ENCODE measurements at regions not wholly inside any gene's neighbourhood (a gene's known extent, or its start where the extent isn't known, plus 50 kb on each side); places are given as distances from the start of the nearest gene placed in this dataset.

DNA sequence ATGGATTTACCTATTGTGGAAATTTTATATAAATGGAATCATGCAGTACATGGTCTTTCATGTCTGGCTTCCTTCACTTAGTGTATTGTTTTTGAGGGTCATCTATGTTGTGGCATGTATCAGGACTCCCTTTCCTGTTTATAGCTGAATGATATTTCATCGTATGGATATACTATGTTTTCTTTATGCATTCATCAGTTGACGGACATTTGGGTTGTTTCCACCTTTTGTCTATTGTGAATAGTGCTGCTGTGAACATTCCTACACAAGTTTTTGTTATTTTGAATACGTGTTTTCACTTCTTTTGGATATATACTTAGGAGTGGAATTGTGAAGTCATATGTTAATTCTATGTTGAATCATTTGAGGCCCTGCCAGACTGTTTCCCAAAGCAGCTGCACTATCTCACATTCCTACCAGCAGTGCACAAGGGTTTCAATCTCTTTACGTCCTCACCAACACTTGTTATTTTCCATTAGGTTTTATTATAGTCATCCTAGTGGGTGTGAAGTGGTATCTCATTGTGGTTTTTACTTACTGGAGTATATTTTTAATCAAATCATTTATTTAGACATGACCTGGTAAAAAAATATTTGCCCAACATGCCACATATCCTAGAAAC is 262.7 kb downstream of the DLEU7 start:
- H4K5ac ChIP-seq (ENCODE audit: insufficient read length, low read depth, low read length), result no peak overlapping the region
- no peak overlapping the region for H3K9ac ChIP-seq (ENCODE audit: extremely low read depth, insufficient read length, low read length)
- H3K27ac Mint-ChIP-seq, result no peak overlapping the region
- no peaks in the 10 kb centered on the region for H3K79me1 ChIP-seq (ENCODE audit: insufficient read depth, low read depth, low read length, poor library complexity, severe bottlenecking)
- H3K23ac ChIP-seq (ENCODE audit: insufficient read length, low read depth, low read length), result no peak overlapping the region
- no peak overlapping the region for H3K56ac ChIP-seq (ENCODE audit: insufficient read length, low read depth, low read length)
- H3K4me1 ChIP-seq (ENCODE audit: insufficient read depth, low read length), result peaks cover 2% of the 10 kb centered on the region
- no peak overlapping the region for H2AFZ ChIP-seq (ENCODE audit: low read length)
- no peak overlapping the region for H2BK12ac ChIP-seq (ENCODE audit: insufficient read length, low read depth, low read length)
- H3K4me3 Mint-ChIP-seq, result no peak overlapping the region
- no peak overlapping the region for H2BK120ac ChIP-seq (ENCODE audit: low read depth, low read length, poor library complexity, severe bottlenecking)
- H2BK15ac ChIP-seq (ENCODE audit: low read depth, low read length), result no peak overlapping the region
- H3K36me3 Mint-ChIP-seq (ENCODE audit: insufficient read depth in 1 of 3, low read depth in 3 of 3), result peaks cover 0 to 5% (median 0%) of the 10 kb centered on the region in 3 experiments; a peak in 1 of 7 replicates
- TF ChIP-seq, protein P1, sequence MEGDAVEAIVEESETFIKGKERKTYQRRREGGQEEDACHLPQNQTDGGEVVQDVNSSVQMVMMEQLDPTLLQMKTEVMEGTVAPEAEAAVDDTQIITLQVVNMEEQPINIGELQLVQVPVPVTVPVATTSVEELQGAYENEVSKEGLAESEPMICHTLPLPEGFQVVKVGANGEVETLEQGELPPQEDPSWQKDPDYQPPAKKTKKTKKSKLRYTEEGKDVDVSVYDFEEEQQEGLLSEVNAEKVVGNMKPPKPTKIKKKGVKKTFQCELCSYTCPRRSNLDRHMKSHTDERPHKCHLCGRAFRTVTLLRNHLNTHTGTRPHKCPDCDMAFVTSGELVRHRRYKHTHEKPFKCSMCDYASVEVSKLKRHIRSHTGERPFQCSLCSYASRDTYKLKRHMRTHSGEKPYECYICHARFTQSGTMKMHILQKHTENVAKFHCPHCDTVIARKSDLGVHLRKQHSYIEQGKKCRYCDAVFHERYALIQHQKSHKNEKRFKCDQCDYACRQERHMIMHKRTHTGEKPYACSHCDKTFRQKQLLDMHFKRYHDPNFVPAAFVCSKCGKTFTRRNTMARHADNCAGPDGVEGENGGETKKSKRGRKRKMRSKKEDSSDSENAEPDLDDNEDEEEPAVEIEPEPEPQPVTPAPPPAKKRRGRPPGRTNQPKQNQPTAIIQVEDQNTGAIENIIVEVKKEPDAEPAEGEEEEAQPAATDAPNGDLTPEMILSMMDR (conservative IDR thresholded peaks at IDR 0.05), result no peak
- H3K27ac ChIP-seq (ENCODE audit: insufficient read length, low read depth, low read length), result no peak overlapping the region
- H2BK20ac ChIP-seq (ENCODE audit: low read depth, low read length, poor library complexity, severe bottlenecking), result no peak overlapping the region
- no peak overlapping the region for H3K4me2 ChIP-seq (ENCODE audit: insufficient read depth, insufficient read length, low read length)
- H3K9me3 Mint-ChIP-seq, result no peaks in the 10 kb centered on the region; a peak in 1 of 5 replicates
- H4K91ac ChIP-seq (ENCODE audit: insufficient read length, low read depth, low read length), result no peak overlapping the region
- no peak overlapping the region for H2BK5ac ChIP-seq (ENCODE audit: insufficient read length, low read length)
- H3K4me1 Mint-ChIP-seq, result peaks cover 17 to 22% of the 10 kb centered on the region in 2 experiments
- H2AK5ac ChIP-seq (ENCODE audit: insufficient read length, low read length), result no peak overlapping the region
- no peaks in the 10 kb centered on the region for H3K9me3 ChIP-seq (ENCODE audit: control insufficient read depth, low read depth, low read length)
- WGBS (ENCODE audit: extremely low coverage, insufficient read length, low lambda C conversion rate), result no CpG with 5 or more reads among the region's 4 CpGs
- H3K27me3 ChIP-seq (ENCODE audit: insufficient read depth, low read length), result no peaks in the 10 kb centered on the region
- no peak overlapping the region for H4K8ac ChIP-seq (replicated peaks; ENCODE audit: insufficient read length, low read depth, low read length)
- no peaks in the 10 kb centered on the region for H3K23me2 ChIP-seq (ENCODE audit: insufficient read length, low read depth, low read length, poor library complexity, severe bottlenecking)
- H3K4ac ChIP-seq (ENCODE audit: low read depth, low read length), result no peak overlapping the region
- no peak overlapping the region for H3K14ac ChIP-seq (ENCODE audit: insufficient read depth, low read length)
- no peaks in the 10 kb centered on the region for H4K20me1 ChIP-seq (ENCODE audit: control insufficient read depth, insufficient read depth, insufficient read length)
- no peak for DNase-seq
- H3K27me3 Mint-ChIP-seq (ENCODE audit: low read depth), result no peaks in the 10 kb centered on the region
- H3T11ph ChIP-seq (ENCODE audit: low read length), result no peak overlapping the region
- H3K18ac ChIP-seq (ENCODE audit: insufficient read length, low read depth, low read length), result no peak overlapping the region
- H3K79me2 ChIP-seq (ENCODE audit: insufficient read depth, low read length), result no peaks in the 10 kb centered on the region

Measured in H9 (cell line).